GM10266 (cell line): ENCODE measurements at regions not wholly inside any gene's neighbourhood (a gene's known extent, or its start where the extent isn't known, plus 50 kb on each side); places are given as distances from the start of the nearest gene placed in this dataset.

Source experiments
- DNase-seq: peaks from one replicate; pipeline ENCODE4 v3.0.0; 2012; ENCODE audit errors: extremely low spot score
- CTCF ChIP-seq: IDR thresholded peaks from 2 replicates; pipeline ENCODE4 v1.5.1; 2012; ENCODE audit warnings: mild to moderate bottlenecking, low read depth; ENCODE audit not compliant: control insufficient read depth, insufficient read depth; ENCODE audit errors: missing control alignments

GRCh38 chr12:116463366-116463765 lies 95.8 kb upstream of the MAP1LC3B2 start:
- no peak for DNase-seq
- TF ChIP-seq CTCF, result no peak

DNA sequence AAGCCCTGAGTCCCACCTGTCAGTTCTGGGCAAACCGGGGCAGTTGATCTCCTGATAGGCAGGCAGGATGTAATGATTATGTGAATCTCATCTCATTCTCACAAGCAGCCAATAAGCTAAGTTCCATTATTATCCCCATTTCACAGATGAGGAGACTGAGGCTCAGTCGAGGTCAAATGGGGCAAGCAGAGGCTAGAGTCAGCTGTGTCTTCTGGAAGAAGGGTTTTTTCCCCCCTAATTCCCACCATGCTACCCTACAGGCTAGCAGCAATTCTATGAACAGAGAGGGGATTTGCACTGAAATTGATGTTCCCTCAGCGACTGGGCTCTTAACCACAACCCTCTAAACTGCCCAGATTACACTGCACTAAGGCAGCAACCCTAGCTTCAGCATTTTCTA lies 93.8 kb upstream of the MAP1LC3B2 start:
- no peak for DNase-seq
- no peak for TF ChIP-seq CTCF

GRCh38 chr12:116465856-116466255 lies 93.3 kb upstream of the MAP1LC3B2 start:
- DNase-seq, result no peak
- no peak for TF ChIP-seq CTCF

- no peak for DNase-seq
- no peak for TF ChIP-seq CTCF
These were observed 92.6 kb upstream of the MAP1LC3B2 start for GRCh38 chr12:116466536-116466935.

DNA sequence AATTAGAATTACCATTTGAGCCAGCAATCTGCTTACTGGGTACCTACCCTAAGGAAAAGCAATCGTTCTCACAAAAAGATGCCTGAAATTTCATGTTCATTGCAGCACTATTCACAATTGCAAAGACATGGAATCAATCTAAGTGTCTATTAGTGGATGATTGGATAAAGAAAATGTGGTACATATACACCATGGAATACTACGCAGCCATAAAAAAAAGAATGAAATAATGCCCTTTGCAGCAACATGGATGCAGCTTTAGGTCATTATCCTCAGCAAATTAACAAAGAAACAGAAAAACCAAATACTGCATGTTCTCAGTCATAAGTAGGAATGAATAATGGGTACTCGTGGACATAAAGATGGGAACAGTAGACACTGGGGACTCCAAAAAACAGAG lies 89.8 kb upstream of the MAP1LC3B2 start:
- no peak for TF ChIP-seq CTCF
- no peak for DNase-seq

DNA sequence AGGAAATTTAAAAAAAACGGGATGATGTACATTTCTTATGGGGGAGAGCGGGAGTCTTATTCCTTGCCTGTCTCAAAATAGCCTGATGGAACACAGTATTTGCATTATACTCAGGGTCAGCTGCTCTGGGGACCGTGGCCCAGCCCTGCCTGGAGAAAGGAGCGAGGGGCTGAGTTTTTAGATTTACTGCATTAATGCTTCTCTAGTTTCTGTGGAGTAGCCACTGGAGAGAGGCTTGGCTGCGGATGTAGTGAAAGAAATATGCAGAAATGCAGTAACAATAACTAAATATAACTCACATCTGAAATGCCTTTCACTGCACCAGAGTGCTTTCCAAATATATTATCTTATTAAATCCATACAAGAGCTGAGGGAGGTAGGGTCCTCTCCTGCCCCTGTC lies 87.6 kb upstream of the MAP1LC3B2 start:
- TF ChIP-seq CTCF, result no peak
- no peak for DNase-seq

DNA sequence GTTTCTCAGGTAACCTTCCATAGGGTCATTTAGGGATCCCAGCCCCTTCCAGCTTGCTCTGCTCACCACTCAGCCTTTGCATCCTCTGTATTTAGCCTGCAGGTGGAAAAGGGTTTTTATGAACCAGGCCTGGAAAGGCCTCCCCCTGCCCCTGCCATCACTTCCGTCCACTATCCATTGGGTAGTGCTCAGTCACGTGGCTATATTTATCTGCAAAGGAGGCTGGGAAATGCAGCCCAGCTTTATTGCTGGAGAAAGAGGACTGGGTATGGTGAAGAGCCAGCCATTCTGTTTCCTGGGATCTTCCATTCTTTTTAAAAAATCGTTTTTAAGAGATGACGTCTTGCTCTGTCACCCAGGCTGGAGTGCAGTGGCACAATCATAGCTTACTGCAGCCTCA lies 87.0 kb upstream of the MAP1LC3B2 start:
- no peak for TF ChIP-seq CTCF
- no peak for DNase-seq
